ENCODE measurements at regions not wholly inside any gene's neighbourhood (a gene's known extent, or its start where the extent isn't known, plus 50 kb on each side); places are given as distances from the start of the nearest gene placed in this dataset.

- Histone ChIP-seq H3K27me3 (no peaks in the 10 kb centered on the region), H3K9me3 (no peaks in the 10 kb centered on the region), H3K4me1 (no peaks in the 10 kb centered on the region), H3K4me3 (no peak overlapping the region), H3K27ac (no peak overlapping the region), H3K36me3 (no peaks in the 10 kb centered on the region)
- ATAC-seq (no peak), DNase-seq (peak in 1 of 3 donors; percentile 23)
- intact Hi-C loops (cut with DNase I), result no loop called here
- WGBS (ENCODE audit: insufficient coverage, low coverage, low lambda C conversion rate, missing lambda C conversion rate), result 56% methylated on average over 2 of the region's 3 CpGs
- TF ChIP-seq, protein P1, sequence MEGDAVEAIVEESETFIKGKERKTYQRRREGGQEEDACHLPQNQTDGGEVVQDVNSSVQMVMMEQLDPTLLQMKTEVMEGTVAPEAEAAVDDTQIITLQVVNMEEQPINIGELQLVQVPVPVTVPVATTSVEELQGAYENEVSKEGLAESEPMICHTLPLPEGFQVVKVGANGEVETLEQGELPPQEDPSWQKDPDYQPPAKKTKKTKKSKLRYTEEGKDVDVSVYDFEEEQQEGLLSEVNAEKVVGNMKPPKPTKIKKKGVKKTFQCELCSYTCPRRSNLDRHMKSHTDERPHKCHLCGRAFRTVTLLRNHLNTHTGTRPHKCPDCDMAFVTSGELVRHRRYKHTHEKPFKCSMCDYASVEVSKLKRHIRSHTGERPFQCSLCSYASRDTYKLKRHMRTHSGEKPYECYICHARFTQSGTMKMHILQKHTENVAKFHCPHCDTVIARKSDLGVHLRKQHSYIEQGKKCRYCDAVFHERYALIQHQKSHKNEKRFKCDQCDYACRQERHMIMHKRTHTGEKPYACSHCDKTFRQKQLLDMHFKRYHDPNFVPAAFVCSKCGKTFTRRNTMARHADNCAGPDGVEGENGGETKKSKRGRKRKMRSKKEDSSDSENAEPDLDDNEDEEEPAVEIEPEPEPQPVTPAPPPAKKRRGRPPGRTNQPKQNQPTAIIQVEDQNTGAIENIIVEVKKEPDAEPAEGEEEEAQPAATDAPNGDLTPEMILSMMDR (IDR thresholded peaks at IDR 0.05), result no peak
- TF ChIP-seq POLR2A (IDR thresholded peaks at IDR 0.05), result no peak
Measured at GRCh38 chr18:71919211-71919610, 624.9 kb downstream of the CBLN2 start.

- WGBS (ENCODE audit: insufficient coverage, low coverage, low lambda C conversion rate, missing lambda C conversion rate), result 80% methylated on average over 1 of the region's 1 CpG
- Histone ChIP-seq H3K4me1 (no peaks in the 10 kb centered on the region), H3K27me3 (no peaks in the 10 kb centered on the region), H3K4me3 (no peak overlapping the region), H3K36me3 (no peaks in the 10 kb centered on the region), H3K9me3 (no peaks in the 10 kb centered on the region), H3K27ac (no peak overlapping the region)
- ATAC-seq (no peak), DNase-seq (no peak)
- intact Hi-C loops (cut with DNase I), result no loop called here
- no peak for TF ChIP-seq POLR2A (IDR thresholded peaks at IDR 0.05)
- TF ChIP-seq, protein P1 (IDR thresholded peaks at IDR 0.05), result no peak
Measured at GRCh38 chr18:71913641-71914040, 630.5 kb downstream of the CBLN2 start.

DNA sequence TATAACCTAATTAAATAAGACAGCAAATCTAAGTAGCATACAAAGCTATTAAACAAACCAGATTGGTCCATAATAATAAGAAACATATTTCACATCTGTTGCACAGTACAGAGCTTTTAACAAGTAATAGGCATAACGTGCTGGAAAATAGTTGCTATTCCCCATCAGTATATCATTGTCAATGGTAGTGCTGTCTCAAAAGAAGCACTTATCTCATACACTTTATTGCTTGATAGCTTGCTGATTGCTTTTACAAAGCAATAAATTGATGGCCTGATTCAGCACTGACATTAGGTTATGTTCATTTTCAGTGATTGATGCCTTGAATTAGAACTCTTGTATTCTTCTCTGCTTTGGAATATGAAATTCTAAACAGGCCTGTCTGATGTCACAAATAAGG is 641.7 kb downstream of the CBLN2 start:
- H3K9me3 ChIP-seq, result no peaks in the 10 kb centered on the region
- TF ChIP-seq, protein P1 (IDR thresholded peaks at IDR 0.05), result no peak
- TF ChIP-seq POLR2A (IDR thresholded peaks at IDR 0.05), result no peak
- no peak overlapping the region for H3K27ac ChIP-seq
- no peaks in the 10 kb centered on the region for H3K36me3 ChIP-seq
- intact Hi-C loops (cut with DNase I), result no loop called here
- no peak for DNase-seq
- H3K4me3 ChIP-seq, result no peak overlapping the region
- ATAC-seq, result no peak
- H3K27me3 ChIP-seq, result no peaks in the 10 kb centered on the region
- WGBS (ENCODE audit: insufficient coverage, low coverage, low lambda C conversion rate, missing lambda C conversion rate), result 75% methylated on average over 1 of the region's 1 CpG
- peaks cover 0 to 7% (median 0%) of the 10 kb centered on the region in 4 donors for H3K4me1 ChIP-seq

GRCh38 chr18:71899707-71900472 is 644.3 kb downstream of the CBLN2 start:
- DNase-seq, result peak in 1 of 3 donors; percentile 56
- no peak for TF ChIP-seq POLR2A (IDR thresholded peaks at IDR 0.05)
- TF ChIP-seq, protein P1 (IDR thresholded peaks at IDR 0.05), result no peak
- Histone ChIP-seq H3K9me3 (no peaks in the 10 kb centered on the region), H3K4me1 (peaks cover 0 to 7% (median 0%) of the 10 kb centered on the region in 4 donors), H3K36me3 (no peaks in the 10 kb centered on the region), H3K4me3 (no peak overlapping the region), H3K27ac (no peak overlapping the region), H3K27me3 (no peaks in the 10 kb centered on the region)
- WGBS (ENCODE audit: insufficient coverage, low coverage, low lambda C conversion rate, missing lambda C conversion rate), result 0% methylated on average over 2 of the region's 8 CpGs
- ATAC-seq, result peak; percentile 64 to 98 (median 85)
- intact Hi-C loops (cut with DNase I), result no loop called here

All from right lobe of liver (tissue), 6 donors.